Activated CD4-positive, alpha-beta T cell treated with anti-CD3 and anti-CD28 coated beads, Interleukin-2, amount 10 ng/mL, durations not matched to agents 24 days and 14 days (primary cell): ENCODE measurements at regions not wholly inside any gene's neighbourhood (a gene's known extent, or its start where the extent isn't known, plus 50 kb on each side); places are given as distances from the start of the nearest gene placed in this dataset.

Experiments used
- DNase-seq: peaks from one replicate; pipeline ENCODE4 v3.0.0; 2022
- H3K27ac Mint-ChIP-seq: one replicate; pipeline ENCODE4 v1.8.0; 2022; ENCODE audit warnings: mild to moderate bottlenecking, mixed read lengths
- H3K27me3 Mint-ChIP-seq: one replicate; pipeline ENCODE4 v1.8.0; 2022; ENCODE audit warnings: mixed read lengths
- H3K36me3 Mint-ChIP-seq: one replicate; pipeline ENCODE4 v1.8.0; 2022; ENCODE audit warnings: low read depth, mild to moderate bottlenecking, mixed read lengths
- H3K4me1 Mint-ChIP-seq: one replicate; pipeline ENCODE4 v1.8.0; 2021; ENCODE audit warnings: mixed read lengths
- H3K4me3 Mint-ChIP-seq: one replicate; pipeline ENCODE4 v1.8.0; 2022; ENCODE audit warnings: mild to moderate bottlenecking, moderate library complexity, mixed read lengths
- H3K9me3 Mint-ChIP-seq: one replicate; pipeline ENCODE4 v1.8.0; 2021; ENCODE audit warnings: mixed read lengths
- intact Hi-C: fragments of 100-400 bp; cut with micrococcal nuclease; formaldehyde crosslinking; loops from one replicate; pipeline ENCODE4 v1.15.1; 2023

- DNase-seq: no peak
- intact Hi-C loops: no loop called here
- Mint-ChIP-seq H3K9me3 (no peaks in the 10 kb centered on the region), H3K27me3 (no peaks in the 10 kb centered on the region), H3K4me1 (no peaks in the 10 kb centered on the region), H3K36me3 (no peaks in the 10 kb centered on the region), H3K4me3 (no peak overlapping the region), H3K27ac (no peak overlapping the region)
Observed at GRCh38 chr22:48438800-48439559, 1388.7 kb downstream of the BRD1 start.

DNA sequence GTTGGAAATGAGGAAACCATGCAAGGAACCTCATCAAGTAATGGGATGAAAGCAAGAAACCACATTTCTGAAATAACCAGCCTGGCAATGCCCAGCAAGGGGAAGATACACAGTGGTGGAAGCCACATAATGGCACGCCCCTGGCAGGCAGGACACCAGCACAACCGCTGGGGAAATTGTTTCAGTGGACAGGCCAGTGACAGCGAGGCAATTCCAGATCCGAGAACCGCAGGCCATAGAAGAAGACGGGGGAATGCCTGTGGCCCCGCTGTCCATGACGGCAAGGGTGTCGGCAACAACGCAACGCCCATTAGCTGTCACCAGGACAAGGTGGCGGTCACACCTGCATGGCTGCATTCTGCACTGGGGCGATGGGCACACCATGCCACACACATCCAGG lies 1389.6 kb downstream of the BRD1 start:
- no peak for DNase-seq
- Mint-ChIP-seq H3K4me1 (no peaks in the 10 kb centered on the region), H3K27ac (no peak overlapping the region), H3K9me3 (no peaks in the 10 kb centered on the region), H3K4me3 (no peak overlapping the region), H3K27me3 (no peaks in the 10 kb centered on the region), H3K36me3 (no peaks in the 10 kb centered on the region)
- intact Hi-C loops: no loop called here

GRCh38 chr22:48436201-48436931 lies 1391.3 kb downstream of the BRD1 start:
- no peak for DNase-seq
- Mint-ChIP-seq H3K4me3 (no peak overlapping the region), H3K4me1 (no peaks in the 10 kb centered on the region), H3K9me3 (no peaks in the 10 kb centered on the region), H3K27me3 (no peaks in the 10 kb centered on the region), H3K36me3 (no peaks in the 10 kb centered on the region), H3K27ac (no peak overlapping the region)
- intact Hi-C loops: no loop called here

DNA sequence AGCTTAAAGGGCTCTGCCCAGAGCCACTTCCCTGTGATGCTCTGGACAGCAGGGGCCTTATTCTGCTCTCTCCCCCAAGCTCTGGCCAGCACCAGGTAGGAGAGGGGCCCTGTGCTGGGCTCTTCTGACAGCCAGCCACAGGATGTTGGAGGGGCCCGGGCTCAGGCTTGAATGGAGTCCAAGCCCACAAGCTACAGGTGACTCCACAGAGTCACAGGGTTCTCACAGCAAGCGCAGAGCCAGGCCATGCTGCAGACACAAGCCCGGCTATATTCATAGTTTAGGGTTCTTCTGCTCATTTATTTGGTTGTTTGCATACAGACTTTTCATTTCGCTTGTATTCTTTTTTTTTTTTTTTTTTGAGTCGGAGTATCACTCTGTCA lies 1392.8 kb downstream of the BRD1 start:
- Mint-ChIP-seq H3K27me3 (no peaks in the 10 kb centered on the region), H3K4me1 (no peaks in the 10 kb centered on the region)
- intact Hi-C loops: no loop called here

GRCh38 chr22:48434156-48434867 lies 1393.4 kb downstream of the BRD1 start:
- Mint-ChIP-seq H3K36me3 (no peaks in the 10 kb centered on the region), H3K9me3 (no peaks in the 10 kb centered on the region), H3K4me3 (no peak overlapping the region), H3K27me3 (no peaks in the 10 kb centered on the region), H3K27ac (no peak overlapping the region), H3K4me1 (no peaks in the 10 kb centered on the region)
- intact Hi-C loops: no loop called here
- DNase-seq: no peak

More for the DNA sequence above, 1392.8 kb downstream of the BRD1 start:
- H3K9me3 Mint-ChIP-seq: no peaks in the 10 kb centered on the region
- H3K27ac Mint-ChIP-seq: no peak overlapping the region
- DNase-seq: no peak
- no peaks in the 10 kb centered on the region for H3K36me3 Mint-ChIP-seq
- no peak overlapping the region for H3K4me3 Mint-ChIP-seq

- no peak for DNase-seq
- Mint-ChIP-seq H3K27ac (no peak overlapping the region), H3K27me3 (no peaks in the 10 kb centered on the region), H3K9me3 (no peaks in the 10 kb centered on the region), H3K36me3 (no peaks in the 10 kb centered on the region), H3K4me1 (no peaks in the 10 kb centered on the region), H3K4me3 (no peak overlapping the region)
- intact Hi-C loops: no loop called here
Observed at GRCh38 chr22:48433647-48434046, 1394.0 kb downstream of the BRD1 start.

GRCh38 chr22:48432781-48433518 lies 1394.7 kb downstream of the BRD1 start:
- Mint-ChIP-seq H3K36me3 (no peaks in the 10 kb centered on the region), H3K4me3 (no peak overlapping the region), H3K27ac (no peak overlapping the region), H3K27me3 (no peaks in the 10 kb centered on the region), H3K4me1 (no peaks in the 10 kb centered on the region), H3K9me3 (no peaks in the 10 kb centered on the region)
- intact Hi-C loops: no loop called here
- no peak for DNase-seq

DNA sequence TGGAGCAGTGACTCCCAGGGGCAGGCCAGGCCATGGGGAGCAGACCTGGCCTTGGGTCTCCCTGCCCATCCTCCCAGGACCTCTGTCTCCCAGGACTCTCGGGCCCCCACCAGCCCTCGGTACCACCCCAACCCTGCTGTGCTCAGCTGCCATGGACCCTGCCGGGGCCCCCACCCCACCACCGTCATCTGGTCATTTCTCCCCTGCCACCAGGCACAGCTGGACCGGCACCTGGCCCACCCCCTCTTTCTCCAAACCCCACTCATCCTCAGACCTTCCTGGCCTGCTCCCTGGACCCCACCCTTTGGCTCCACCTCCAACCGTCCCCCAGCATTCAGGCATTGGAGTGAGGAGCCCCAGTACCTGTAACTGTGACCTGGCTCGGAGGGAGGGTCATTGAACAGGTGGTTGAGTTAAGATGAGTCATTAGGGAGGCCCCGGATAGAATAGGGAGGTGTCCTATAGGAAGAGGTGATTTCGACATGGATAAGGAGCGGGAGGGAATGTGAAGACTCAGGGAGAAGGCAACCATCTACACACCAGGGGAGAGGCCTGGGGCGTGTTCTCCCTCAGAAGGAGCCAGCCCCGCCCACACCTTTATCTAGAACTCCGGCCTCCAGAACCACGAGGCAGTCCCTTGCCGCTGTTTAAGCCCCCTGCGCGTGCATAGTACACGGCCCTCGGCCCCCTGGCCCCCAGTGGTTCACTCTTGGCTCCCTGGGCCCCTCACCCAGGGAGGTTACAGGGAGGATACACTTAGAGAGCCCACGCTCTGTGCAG lies 1395.9 kb downstream of the BRD1 start:
- intact Hi-C loops: no loop called here
- Mint-ChIP-seq H3K27me3 (no peaks in the 10 kb centered on the region), H3K4me1 (no peaks in the 10 kb centered on the region), H3K4me3 (no peak overlapping the region), H3K27ac (no peak overlapping the region), H3K9me3 (no peaks in the 10 kb centered on the region), H3K36me3 (no peaks in the 10 kb centered on the region)
- no peak for DNase-seq

DNA sequence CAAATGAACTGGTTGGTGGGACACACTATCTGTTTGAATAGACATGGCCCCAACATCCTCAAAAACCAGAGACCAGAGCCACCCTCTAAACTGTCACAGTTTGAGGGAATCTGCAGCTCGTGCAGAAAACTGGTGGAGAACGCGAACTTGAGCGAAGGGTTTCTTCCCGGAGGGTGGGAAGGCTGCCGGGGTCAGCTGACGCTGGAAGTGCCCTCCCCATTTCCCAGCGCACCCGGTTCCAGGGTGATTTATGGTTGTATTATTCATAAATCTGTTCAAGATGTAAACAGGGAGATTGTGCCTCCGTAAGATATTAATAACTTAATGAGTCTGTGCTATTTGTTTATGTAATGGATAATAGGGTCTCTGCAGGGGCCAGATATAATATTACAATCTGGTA lies 1396.7 kb downstream of the BRD1 start:
- H3K4me3 Mint-ChIP-seq: no peak overlapping the region
- H3K9me3 Mint-ChIP-seq: no peaks in the 10 kb centered on the region
- no peaks in the 10 kb centered on the region for H3K27me3 Mint-ChIP-seq
- no peak overlapping the region for H3K27ac Mint-ChIP-seq
- no peak for DNase-seq
- intact Hi-C loops: no loop called here
- H3K36me3 Mint-ChIP-seq: no peaks in the 10 kb centered on the region
- no peaks in the 10 kb centered on the region for H3K4me1 Mint-ChIP-seq

- no peak overlapping the region for H3K4me3 Mint-ChIP-seq
- DNase-seq: no peak
- H3K4me1 Mint-ChIP-seq: no peaks in the 10 kb centered on the region
- H3K36me3 Mint-ChIP-seq: no peaks in the 10 kb centered on the region
- H3K27me3 Mint-ChIP-seq: no peaks in the 10 kb centered on the region
- no peaks in the 10 kb centered on the region for H3K9me3 Mint-ChIP-seq
- intact Hi-C loops: no loop called here
- H3K27ac Mint-ChIP-seq: no peak overlapping the region
Observed at GRCh38 chr22:48429446-48430020, 1398.1 kb downstream of the BRD1 start.

DNA sequence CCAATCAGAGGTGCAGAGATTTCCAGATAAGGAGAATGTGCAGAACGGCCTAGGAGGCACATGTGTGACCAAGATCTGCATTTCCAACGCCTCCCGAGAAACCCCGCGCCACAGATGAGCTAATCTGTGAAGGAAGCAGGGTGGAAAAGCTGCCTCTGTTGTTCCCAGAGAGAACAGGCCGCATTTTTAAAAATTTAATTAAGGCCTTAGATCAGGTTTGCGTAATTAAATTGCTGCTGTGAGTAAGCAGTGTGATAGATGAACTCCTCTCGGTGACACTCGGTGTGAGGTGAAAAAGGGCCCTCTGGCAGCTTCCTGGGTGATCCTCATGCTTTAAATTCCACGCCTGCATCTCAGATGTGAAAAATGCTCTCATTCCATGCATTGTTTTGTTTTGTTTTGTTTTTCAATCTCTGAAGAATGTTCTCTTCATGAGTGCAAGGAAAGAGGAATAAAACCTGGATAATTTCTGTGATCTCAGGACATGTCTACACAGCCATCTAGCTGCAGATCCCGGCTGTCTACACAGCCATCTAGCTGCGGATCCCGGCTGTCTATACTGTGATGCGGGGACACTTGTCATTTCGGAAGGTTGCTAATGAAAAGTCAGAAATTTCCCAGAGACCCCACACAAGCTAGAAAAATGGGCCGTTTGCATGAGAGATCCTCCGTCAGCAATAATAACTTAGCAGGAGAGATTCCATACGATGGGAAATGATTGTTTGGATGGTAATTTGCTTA lies 1398.9 kb downstream of the BRD1 start:
- no peaks in the 10 kb centered on the region for H3K27me3 Mint-ChIP-seq
- no peaks in the 10 kb centered on the region for H3K4me1 Mint-ChIP-seq
- no peaks in the 10 kb centered on the region for H3K9me3 Mint-ChIP-seq
- H3K36me3 Mint-ChIP-seq: no peaks in the 10 kb centered on the region
- H3K27ac Mint-ChIP-seq: no peak overlapping the region
- DNase-seq: no peak
- intact Hi-C loops: no loop called here
- no peak overlapping the region for H3K4me3 Mint-ChIP-seq

- no peaks in the 10 kb centered on the region for H3K9me3 Mint-ChIP-seq
- no peak overlapping the region for H3K27ac Mint-ChIP-seq
- intact Hi-C loops: no loop called here
- no peak overlapping the region for H3K4me3 Mint-ChIP-seq
- H3K4me1 Mint-ChIP-seq: no peaks in the 10 kb centered on the region
- H3K27me3 Mint-ChIP-seq: no peaks in the 10 kb centered on the region
- H3K36me3 Mint-ChIP-seq: no peaks in the 10 kb centered on the region
- DNase-seq: no peak
Observed at GRCh38 chr22:48427731-48428211, 1399.9 kb downstream of the BRD1 start.
